Fibroblast of skin of scalp (primary cell): ENCODE measurements at regions not wholly inside any gene's neighbourhood (a gene's known extent, or its start where the extent isn't known, plus 50 kb on each side); places are given as distances from the start of the nearest gene placed in this dataset.

Source experiments
- DNase-seq: peaks from one replicate; pipeline ENCODE4 v3.0.0-alpha.2; 2013

DNA sequence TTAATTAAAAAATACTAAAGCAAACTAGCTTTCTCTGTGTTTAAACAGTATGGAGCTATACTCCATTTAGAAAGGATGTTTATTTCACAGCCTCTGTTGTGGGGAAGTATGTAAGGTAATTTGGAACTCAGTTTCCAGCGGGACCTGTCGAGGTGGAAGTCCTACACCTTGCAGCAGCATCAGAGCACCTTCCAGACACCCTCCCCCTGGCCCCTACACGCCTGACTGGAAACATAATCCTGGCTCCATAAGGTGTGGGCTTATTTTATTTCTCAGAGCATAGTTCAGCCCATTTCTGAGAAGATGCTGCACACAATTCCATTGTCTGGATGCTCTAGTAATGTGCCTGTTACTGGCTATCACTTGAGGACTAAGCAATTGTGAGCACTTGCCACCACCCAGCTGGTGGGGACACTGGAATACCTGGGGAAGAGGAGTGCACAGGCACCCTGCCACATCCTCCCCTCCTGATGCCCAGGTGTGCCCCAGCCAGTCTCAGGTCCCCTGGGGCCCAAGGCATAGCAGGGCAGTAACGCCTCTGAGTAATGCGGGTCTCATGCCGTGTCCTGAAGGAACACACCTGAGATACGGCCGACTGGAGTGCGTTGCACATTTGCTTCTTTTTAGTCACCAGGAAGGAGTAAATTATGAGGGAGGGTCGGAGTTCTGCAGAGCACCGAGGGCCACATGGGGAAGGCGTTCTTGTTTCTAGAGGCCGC lies 556.5 kb downstream of the QKI start:
- DNase-seq: no peak

GRCh38 chr6:163965426-163966348 lies 551.2 kb downstream of the QKI start:
- DNase-seq: no peak

- DNase-seq: no peak
Measured at GRCh38 chr6:163964789-163965188, 550.3 kb downstream of the QKI start.

- no peak for DNase-seq
Measured at GRCh38 chr6:163963205-163964120, 548.9 kb downstream of the QKI start.

GRCh38 chr6:163962627-163963117 lies 548.2 kb downstream of the QKI start:
- DNase-seq: no peak

- no peak for DNase-seq
Measured at GRCh38 chr6:163960128-163960527, 545.6 kb downstream of the QKI start.

- DNase-seq: peak; percentile 84
Measured at GRCh38 chr6:163958646-163959045, 544.1 kb downstream of the QKI start.

DNA sequence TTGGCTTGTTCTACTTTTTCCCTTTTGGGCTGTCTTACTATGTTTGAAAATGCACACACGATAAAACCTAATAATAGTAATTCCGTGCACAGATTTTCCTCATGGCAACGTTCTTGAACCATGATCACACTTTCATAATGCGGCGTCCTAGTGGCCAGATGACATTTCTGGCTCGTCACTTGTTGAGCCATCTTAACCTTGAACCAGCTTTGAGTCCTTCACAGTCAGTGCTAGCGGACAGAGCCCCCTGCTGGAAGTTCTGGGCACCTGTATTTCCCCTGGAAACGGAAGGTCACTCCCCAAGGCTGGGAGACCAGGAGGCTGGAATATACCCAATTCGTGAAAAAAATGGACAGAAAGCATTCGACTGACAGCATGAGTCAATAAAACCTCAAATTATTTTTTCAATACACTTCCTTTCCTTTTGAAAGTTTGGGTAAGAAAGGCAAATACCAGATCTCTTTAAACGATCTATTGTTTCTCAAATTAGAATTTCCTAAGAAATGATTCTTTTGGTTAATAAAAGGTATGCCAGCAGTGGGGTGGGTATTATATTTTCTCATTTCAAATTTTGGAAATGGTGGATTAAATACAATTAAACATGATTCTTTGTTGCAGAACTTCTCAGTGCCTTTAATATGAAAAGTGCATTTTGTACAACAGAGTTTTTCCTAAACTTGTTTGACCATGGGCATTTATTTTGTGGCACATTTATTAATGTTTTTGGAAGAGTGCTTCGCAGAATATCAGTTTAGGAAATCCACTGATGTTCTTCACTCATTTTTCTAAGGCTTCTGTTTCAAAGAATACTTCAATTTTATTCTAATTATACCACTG lies 542.3 kb downstream of the QKI start:
- DNase-seq: peak; percentile 82

DNA sequence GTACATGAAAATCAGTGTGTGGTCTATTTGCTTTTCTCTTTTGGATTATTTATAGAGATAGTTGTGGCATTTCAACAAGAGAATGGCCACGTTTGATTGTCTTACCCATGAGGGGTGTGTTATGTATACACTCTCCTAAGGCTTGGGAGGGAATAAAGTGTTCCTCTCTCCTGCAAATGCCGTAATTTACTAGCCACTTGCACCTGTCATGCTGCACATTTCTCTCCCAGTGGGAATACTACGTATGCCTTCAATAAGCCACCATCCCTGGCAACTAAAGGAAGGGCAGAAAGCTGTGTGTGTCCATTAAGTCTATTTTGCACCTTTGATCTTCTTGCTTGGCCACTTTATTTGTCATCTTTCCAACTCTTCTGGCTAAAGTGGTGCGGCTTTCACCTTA lies 541.2 kb downstream of the QKI start:
- no peak for DNase-seq

DNA sequence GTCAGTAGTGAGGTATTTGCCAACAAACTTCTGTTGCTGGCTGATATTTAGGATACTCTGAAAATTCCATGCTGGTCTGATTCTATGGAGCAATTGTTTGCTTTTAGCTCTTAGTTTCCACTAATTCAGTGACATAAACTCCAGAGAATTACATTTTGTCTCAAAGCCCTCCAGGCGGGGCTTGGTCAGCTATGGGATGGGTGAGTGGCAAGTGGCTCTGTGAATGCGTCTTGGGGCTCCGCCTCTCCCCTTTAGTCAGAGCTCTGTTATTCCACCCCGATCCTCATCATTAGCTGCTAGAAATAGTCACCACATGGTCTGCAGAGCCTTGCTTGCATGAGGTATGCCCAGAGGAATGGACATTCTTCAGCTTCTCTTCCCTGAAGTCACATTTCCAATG lies 540.6 kb downstream of the QKI start:
- peak; percentile 92 for DNase-seq

GRCh38 chr6:163954088-163954775 lies 539.7 kb downstream of the QKI start:
- no peak for DNase-seq

- DNase-seq: no peak
Measured at GRCh38 chr6:163952005-163952404, 537.5 kb downstream of the QKI start.

GRCh38 chr6:163951326-163951725 lies 536.8 kb downstream of the QKI start:
- no peak for DNase-seq

GRCh38 chr6:163950159-163950558 lies 535.6 kb downstream of the QKI start:
- DNase-seq: peak; percentile 39

- DNase-seq: no peak
Measured at GRCh38 chr6:163949431-163949830, 534.9 kb downstream of the QKI start.

- no peak for DNase-seq
Measured at GRCh38 chr6:163948250-163948649, 533.7 kb downstream of the QKI start.

DNA sequence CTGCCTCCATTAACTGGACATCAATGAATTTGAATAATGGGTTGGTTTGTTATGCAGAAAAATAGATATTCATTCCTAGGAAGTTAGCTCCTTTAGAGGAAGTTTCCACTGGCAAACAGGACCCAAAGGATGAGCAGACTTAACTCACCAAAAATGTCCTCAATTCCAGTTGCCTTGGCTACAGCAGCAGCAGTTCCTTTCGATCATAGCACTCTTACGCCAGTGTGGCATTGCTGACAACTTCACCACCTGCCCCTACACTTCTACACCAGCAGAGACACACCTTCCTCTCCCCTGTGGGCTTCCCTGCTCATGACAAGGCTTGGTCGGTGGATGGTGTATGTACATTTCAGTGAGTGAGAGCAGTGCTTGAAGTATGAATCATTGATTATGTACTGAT lies 532.8 kb downstream of the QKI start:
- DNase-seq: no peak

GRCh38 chr6:163946437-163946836 lies 531.9 kb downstream of the QKI start:
- no peak for DNase-seq

DNA sequence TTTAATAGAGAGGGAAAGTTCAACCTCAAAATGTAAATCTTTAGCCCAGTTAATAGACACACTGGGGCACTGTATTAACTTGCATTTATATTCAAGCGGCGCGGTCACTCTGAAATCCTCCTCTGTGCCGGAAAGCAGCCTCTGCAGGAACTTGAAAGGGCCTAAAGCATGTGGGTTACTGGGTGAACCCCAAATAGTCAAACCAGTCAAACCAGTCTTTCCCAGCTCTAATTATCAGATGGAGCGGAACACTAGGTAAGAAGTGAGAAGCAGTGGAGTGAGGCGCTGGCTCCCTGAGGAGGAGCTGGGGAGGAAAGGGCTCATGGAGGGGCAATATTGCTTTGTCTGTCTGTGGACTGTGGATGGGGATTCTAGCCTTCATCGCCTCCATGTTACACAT lies 531.3 kb downstream of the QKI start:
- no peak for DNase-seq

GRCh38 chr6:163944897-163945296 lies 530.4 kb downstream of the QKI start:
- DNase-seq: no peak
